B cell (primary cell): ENCODE measurements at regions not wholly inside any gene's neighbourhood (a gene's known extent, or its start where the extent isn't known, plus 50 kb on each side); places are given as distances from the start of the nearest gene placed in this dataset.

Experiments used
- ATAC-seq: fragments of 200-7000 bp; cut with Tn5 transposase; one replicate; pipeline ENCODE4 v1.10.0; 2021; ENCODE audit warnings: low read depth, mild to moderate bottlenecking, moderate number of reproducible peaks, moderate library complexity
- CTCF ChIA-PET: fragments of 350-600 bp; sonication (Branson Sonifier 250); formaldehyde crosslinking; loops from one replicate; lab custom pipeline; 2021; ENCODE audit warnings: antibody characterized with exemption, inconsistent platforms; lab: Charles Lee
- POLR2A ChIA-PET: fragments of 350-600 bp; sonication (Branson Sonifier 250); formaldehyde crosslinking; loops from one replicate; lab custom pipeline; 2021; ENCODE audit warnings: antibody characterized with exemption; lab: Charles Lee
- DNase-seq: peaks from one replicate; pipeline ENCODE4 v3.0.0; 2013
- H2AFZ ChIP-seq: 2 replicates; pipeline ENCODE4 v1.6.1; 2012; ENCODE audit warnings: mild to moderate bottlenecking, low read depth, low read length; ENCODE audit not compliant: insufficient read depth, poor library complexity, severe bottlenecking
- H3K27ac ChIP-seq, 2 donors: 1 replicate in 1 of 2; 2 replicates in 1 of 2; pipeline ENCODE4 v1.5.1; 2012 to 2013; ENCODE audit warnings: low read length in 2 of 2, mild to moderate bottlenecking in 2 of 2, moderate library complexity in 1 of 2
- H3K27me3 ChIP-seq, 4 experiments: fragments of 200-600 bp in 1 of 4; sonication (generic) in 1 of 4; replicated peaks in 1 of 4; 1 replicate in 2 of 4; 2 replicates in 2 of 4; pipeline versions ENCODE4 v1.6.1 to v1.7.0; 2013 to 2016; ENCODE audit warnings: low read length in 3 of 4, mild to moderate bottlenecking in 2 of 4, mixed read lengths in 1 of 4, moderate library complexity in 1 of 4; ENCODE audit not compliant: insufficient read depth in 4 of 4, control insufficient read depth in 3 of 4; ENCODE audit errors: control extremely low read depth in 1 of 4
- H3K36me3 ChIP-seq, 2 experiments: replicated peaks in 1 of 2; 1 replicate in 1 of 2; 2 replicates in 1 of 2; pipeline versions ENCODE4 v1.6.1 to v1.7.1; 2013; ENCODE audit warnings: low read length in 1 of 2; ENCODE audit not compliant: insufficient read depth in 2 of 2, control insufficient read depth in 1 of 2; ENCODE audit errors: control extremely low read depth in 1 of 2, extremely low read depth in 1 of 2
- H3K4me1 ChIP-seq, 2 donors: fragments of 200-600 bp in 1 of 2; sonication (generic) in 1 of 2; 1 replicate in 1 of 2; 2 replicates in 1 of 2; pipeline versions ENCODE4 v1.5.1 to v1.6.1; 2013 to 2017; ENCODE audit warnings: low read length in 2 of 2; ENCODE audit not compliant: control insufficient read depth in 2 of 2, insufficient read depth in 2 of 2
- H3K4me2 ChIP-seq: replicated peaks from 2 replicates; pipeline ENCODE3; 2012; ENCODE audit warnings: mild to moderate bottlenecking, low read depth, low read length; ENCODE audit not compliant: poor library complexity, severe bottlenecking
- H3K4me3 ChIP-seq, 5 experiments: fragments of 200-600 bp in 1 of 5; sonication (generic) in 1 of 5; 1 replicate in 3 of 5; 2 replicates in 2 of 5; pipeline versions ENCODE4 v1.5.1 to v1.7.0; 2011 to 2016; ENCODE audit warnings: low read length in 4 of 5, mild to moderate bottlenecking in 4 of 5, low read depth in 2 of 5, control low read depth in 1 of 5, moderate library complexity in 1 of 5; ENCODE audit not compliant: insufficient read depth in 1 of 5; ENCODE audit errors: control extremely low read depth in 1 of 5, extremely low read depth in 1 of 5
- H3K79me2 ChIP-seq: fragments of 200-600 bp; sonication (generic); one replicate; pipeline ENCODE4 v1.6.0; 2016; ENCODE audit warnings: low read length; ENCODE audit not compliant: control insufficient read depth, insufficient read depth
- H3K9ac ChIP-seq: fragments of 200-600 bp; sonication (generic); 2 replicates; pipeline ENCODE4 v1.6.1; 2017; ENCODE audit warnings: mild to moderate bottlenecking, low read length, moderate library complexity
- H3K9me3 ChIP-seq, 3 donors: one replicate each; pipeline versions ENCODE4 v1.6.1 to v1.7.1; 2013; ENCODE audit warnings: low read length in 2 of 3; ENCODE audit not compliant: control insufficient read depth in 2 of 3, insufficient read depth in 1 of 3; ENCODE audit errors: control extremely low read depth in 1 of 3
- H4K20me1 ChIP-seq: 2 replicates; pipeline ENCODE4 v1.6.0; 2012; ENCODE audit warnings: mild to moderate bottlenecking, low read length; ENCODE audit not compliant: insufficient read depth, control insufficient read depth, poor library complexity, severe bottlenecking
- H3K27ac Mint-ChIP-seq: one replicate; pipeline ENCODE4 v1.8.0; 2021; ENCODE audit warnings: mixed read lengths
- H3K27me3 Mint-ChIP-seq: one replicate; pipeline ENCODE4 v1.8.0; 2021; ENCODE audit warnings: mixed read lengths
- H3K4me1 Mint-ChIP-seq: one replicate; pipeline ENCODE4 v1.8.0; 2021; ENCODE audit warnings: mixed read lengths
- H3K4me3 Mint-ChIP-seq: one replicate; pipeline ENCODE4 v1.8.0; 2021; ENCODE audit warnings: mixed read lengths
- H3K9me3 Mint-ChIP-seq: one replicate; pipeline ENCODE4 v1.8.0; 2022; ENCODE audit warnings: mixed read lengths; ENCODE audit not compliant: insufficient read depth
- EZH2 ChIP-seq: IDR thresholded peaks from 2 replicates; pipeline ENCODE4 v1.6.1; 2012; ENCODE audit warnings: borderline replicate concordance, low read depth, mild to moderate bottlenecking, moderate library complexity, low read length; ENCODE audit not compliant: insufficient read depth, poor library complexity, severe bottlenecking
- WGBS: methylation state at CpG from one replicate; pipeline ENCODE4 v1.1.5; 2013; ENCODE audit warnings: missing lambda C conversion rate; ENCODE audit not compliant: insufficient coverage; 5-methylcytosine and 5-hydroxymethylcytosine counted together
- intact Hi-C: fragments of 100-400 bp; cut with micrococcal nuclease; formaldehyde crosslinking; loops from one replicate; pipeline ENCODE4 v1.10.0; 2022
- TF ChIP-seq, protein P1 (sequence below): fragments of 200-600 bp; IDR thresholded peaks from one replicate; pipeline ENCODE4 v1.8.0; 2022; ENCODE audit warnings: antibody characterized with exemption, mild to moderate bottlenecking

DNA sequence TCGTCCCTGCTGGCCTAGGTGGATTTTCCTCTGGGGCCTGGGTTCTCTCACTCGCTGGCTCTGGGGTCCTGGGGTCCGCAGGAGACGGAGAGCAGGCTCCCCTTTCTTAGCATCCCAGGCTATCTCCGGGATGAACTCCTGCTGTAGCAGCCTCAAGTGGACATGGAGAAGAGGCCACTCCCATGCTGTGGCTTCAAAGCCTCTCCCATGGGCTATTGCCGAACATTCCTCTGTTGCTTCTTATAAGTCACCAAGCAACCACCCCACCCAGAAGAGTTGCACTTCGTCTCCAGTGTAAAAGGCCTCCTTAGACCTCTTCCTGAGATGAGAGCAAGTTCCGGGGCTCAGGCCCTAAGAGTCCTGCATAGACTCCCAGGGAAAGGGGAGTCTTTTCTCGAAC is 124.0 kb upstream of the RCN1 start:
- no peak for DNase-seq
- Histone ChIP-seq H4K20me1 (no peaks in the 10 kb centered on the region), H2AFZ (no peak overlapping the region), H3K79me2 (no peaks in the 10 kb centered on the region), H3K9me3 (no peaks in the 10 kb centered on the region), H3K36me3 (no peaks in the 10 kb centered on the region), H3K4me3 (no peak overlapping the region), H3K4me2 (no peak overlapping the region), H3K4me1 (no peaks in the 10 kb centered on the region), H3K27me3 (no peaks in the 10 kb centered on the region), H3K27ac (no peak overlapping the region), H3K9ac (no peak overlapping the region)
- ATAC-seq, result no peak
- TF ChIP-seq, protein P1, sequence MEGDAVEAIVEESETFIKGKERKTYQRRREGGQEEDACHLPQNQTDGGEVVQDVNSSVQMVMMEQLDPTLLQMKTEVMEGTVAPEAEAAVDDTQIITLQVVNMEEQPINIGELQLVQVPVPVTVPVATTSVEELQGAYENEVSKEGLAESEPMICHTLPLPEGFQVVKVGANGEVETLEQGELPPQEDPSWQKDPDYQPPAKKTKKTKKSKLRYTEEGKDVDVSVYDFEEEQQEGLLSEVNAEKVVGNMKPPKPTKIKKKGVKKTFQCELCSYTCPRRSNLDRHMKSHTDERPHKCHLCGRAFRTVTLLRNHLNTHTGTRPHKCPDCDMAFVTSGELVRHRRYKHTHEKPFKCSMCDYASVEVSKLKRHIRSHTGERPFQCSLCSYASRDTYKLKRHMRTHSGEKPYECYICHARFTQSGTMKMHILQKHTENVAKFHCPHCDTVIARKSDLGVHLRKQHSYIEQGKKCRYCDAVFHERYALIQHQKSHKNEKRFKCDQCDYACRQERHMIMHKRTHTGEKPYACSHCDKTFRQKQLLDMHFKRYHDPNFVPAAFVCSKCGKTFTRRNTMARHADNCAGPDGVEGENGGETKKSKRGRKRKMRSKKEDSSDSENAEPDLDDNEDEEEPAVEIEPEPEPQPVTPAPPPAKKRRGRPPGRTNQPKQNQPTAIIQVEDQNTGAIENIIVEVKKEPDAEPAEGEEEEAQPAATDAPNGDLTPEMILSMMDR, result no peak
- no peak for TF ChIP-seq EZH2
- 86% methylated on average over 7 of the region's 9 CpGs for WGBS
- CTCF ChIA-PET, result no interaction called here
- Mint-ChIP-seq H3K27me3 (no peaks in the 10 kb centered on the region), H3K4me1 (no peaks in the 10 kb centered on the region), H3K27ac (no peak overlapping the region), H3K4me3 (no peak overlapping the region), H3K9me3 (no peaks in the 10 kb centered on the region)
- POLR2A ChIA-PET, result no interaction called here
- intact Hi-C loops, result no loop called here

DNA sequence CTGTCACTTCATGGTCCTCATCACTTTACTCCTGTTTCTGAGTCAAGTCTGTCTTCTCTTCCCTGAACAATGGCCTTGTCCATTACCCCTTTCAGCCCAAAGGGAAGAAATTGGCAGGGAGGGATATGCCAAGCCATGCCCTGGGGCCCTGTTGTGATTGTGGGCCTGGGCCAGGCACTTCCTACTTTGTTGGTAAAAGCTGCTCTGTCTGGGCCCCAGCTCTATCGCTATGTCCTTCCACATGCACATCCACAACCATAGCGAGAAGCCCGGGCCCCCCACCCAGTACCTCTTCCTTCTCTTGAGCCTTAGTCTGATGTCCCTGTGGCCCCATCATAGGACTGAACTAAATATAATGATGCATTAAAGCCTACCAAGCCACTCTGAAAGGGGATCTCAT is 126.7 kb upstream of the RCN1 start:
- Histone ChIP-seq H2AFZ (no peak overlapping the region), H3K4me1 (no peaks in the 10 kb centered on the region), H4K20me1 (no peaks in the 10 kb centered on the region), H3K9me3 (no peaks in the 10 kb centered on the region), H3K4me2 (no peak overlapping the region), H3K9ac (no peak overlapping the region), H3K36me3 (no peaks in the 10 kb centered on the region), H3K4me3 (no peak overlapping the region), H3K27me3 (no peaks in the 10 kb centered on the region), H3K79me2 (no peaks in the 10 kb centered on the region), H3K27ac (no peak overlapping the region)
- no peaks in the 10 kb centered on the region for H3K9me3 Mint-ChIP-seq
- POLR2A ChIA-PET, result no interaction called here
- H3K27me3 Mint-ChIP-seq, result no peaks in the 10 kb centered on the region
- ATAC-seq, result no peak
- 90% methylated on average over 2 of the region's 3 CpGs for WGBS
- no peaks in the 10 kb centered on the region for H3K4me1 Mint-ChIP-seq
- intact Hi-C loops, result no loop called here
- CTCF ChIA-PET, result no interaction called here
- no peak overlapping the region for H3K27ac Mint-ChIP-seq
- DNase-seq, result no peak
- TF ChIP-seq EZH2, result no peak
- TF ChIP-seq, protein P1, result no peak
- H3K4me3 Mint-ChIP-seq, result no peak overlapping the region
